ENCODE measurements at regions not wholly inside any gene's neighbourhood (a gene's known extent, or its start where the extent isn't known, plus 50 kb on each side); places are given as distances from the start of the nearest gene placed in this dataset.

DNA sequence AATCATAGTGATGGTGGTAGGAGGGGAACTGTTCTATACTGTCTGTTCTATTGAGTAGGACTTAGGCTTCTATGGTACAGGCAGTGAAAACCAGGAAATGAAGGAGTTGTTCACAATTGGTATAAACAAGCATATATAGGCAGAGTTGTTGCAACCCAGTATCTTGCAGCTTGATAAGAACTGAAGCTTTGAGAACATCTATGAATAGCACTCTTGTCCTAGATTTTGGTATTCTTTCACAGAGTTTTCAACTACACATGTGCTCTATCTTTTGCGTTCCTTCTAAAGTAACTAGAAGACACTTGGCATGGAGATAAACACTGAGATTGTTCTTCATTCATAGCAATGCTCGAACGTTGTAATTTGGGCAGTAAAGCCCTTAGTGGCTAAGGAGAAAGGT is 91.8 kb downstream of the KCNJ2 start:
- Mint-ChIP-seq H3K36me3 (ENCODE audit: low read depth) (no peaks in the 10 kb centered on the region), H3K27me3 (ENCODE audit: low read depth) (peaks cover 1% of the 10 kb centered on the region), H3K4me3 (no peak overlapping the region), H3K9me3 (peaks cover 3% of the 10 kb centered on the region), H3K27ac (no peak overlapping the region), H3K4me1 (ENCODE audit: low read depth) (no peaks in the 10 kb centered on the region)
- no peak for DNase-seq
- intact Hi-C loops (cut with micrococcal nuclease) = no loop called here
- CTCF ChIA-PET = interaction anchor here (0.6 kb wide), 1 partner anchor 359 kb away, joined by 3 read pairs; no protein-coding TSS in a partner anchor

DNA sequence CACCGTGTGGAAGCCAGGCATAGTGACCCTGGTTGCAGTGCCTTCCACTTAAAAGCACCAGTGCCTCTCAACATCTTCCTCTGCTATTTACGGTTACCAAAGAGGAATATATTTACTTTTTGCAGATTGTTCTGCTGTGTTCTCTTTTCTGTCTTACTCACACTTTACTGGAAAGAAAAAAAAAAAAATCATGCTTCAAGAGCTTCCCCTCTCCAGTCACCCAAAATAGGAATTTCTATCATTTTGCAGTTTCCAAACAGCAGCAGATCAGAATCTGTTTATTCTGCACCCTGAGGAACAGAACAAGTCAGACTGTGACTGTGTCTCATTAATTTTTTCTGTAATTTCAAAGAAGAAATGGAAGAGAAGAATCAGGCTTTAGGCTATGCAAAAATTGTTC is 96.1 kb downstream of the KCNJ2 start:
- CTCF ChIA-PET = no interaction called here
- DNase-seq = no peak
- H3K4me1 Mint-ChIP-seq (ENCODE audit: low read depth) = no peaks in the 10 kb centered on the region
- H3K27ac Mint-ChIP-seq = no peak overlapping the region
- H3K27me3 Mint-ChIP-seq (ENCODE audit: low read depth) = peaks cover 1% of the 10 kb centered on the region
- H3K36me3 Mint-ChIP-seq (ENCODE audit: low read depth) = no peaks in the 10 kb centered on the region
- peaks cover 6% of the 10 kb centered on the region for H3K9me3 Mint-ChIP-seq
- intact Hi-C loops (cut with micrococcal nuclease) = no loop called here
- no peak overlapping the region for H3K4me3 Mint-ChIP-seq

DNA sequence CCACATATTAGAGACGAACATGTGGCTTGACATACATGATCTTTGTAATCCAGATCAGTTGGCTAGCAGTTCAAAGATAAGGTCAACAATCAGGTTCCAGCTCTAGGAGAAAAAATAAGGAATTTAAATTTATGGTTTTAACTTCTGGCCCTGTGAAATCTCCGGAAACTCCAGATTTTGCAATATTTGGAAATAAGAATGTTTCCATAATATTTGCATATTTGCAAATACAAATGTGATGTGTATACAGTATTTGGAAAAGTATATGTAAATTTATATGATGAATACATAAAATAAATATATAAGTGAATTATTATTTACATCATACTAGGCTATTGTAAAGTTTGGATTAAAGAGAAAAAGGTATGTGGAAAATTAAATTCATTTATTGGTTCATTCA is 97.1 kb downstream of the KCNJ2 start:
- Mint-ChIP-seq H3K27me3 (ENCODE audit: low read depth) (peaks cover 1% of the 10 kb centered on the region), H3K27ac (no peak overlapping the region), H3K4me3 (no peak overlapping the region), H3K4me1 (ENCODE audit: low read depth) (no peaks in the 10 kb centered on the region), H3K9me3 (peaks cover 3% of the 10 kb centered on the region), H3K36me3 (ENCODE audit: low read depth) (no peaks in the 10 kb centered on the region)
- no peak for DNase-seq
- CTCF ChIA-PET = no interaction called here
- intact Hi-C loops (cut with micrococcal nuclease) = no loop called here

DNA sequence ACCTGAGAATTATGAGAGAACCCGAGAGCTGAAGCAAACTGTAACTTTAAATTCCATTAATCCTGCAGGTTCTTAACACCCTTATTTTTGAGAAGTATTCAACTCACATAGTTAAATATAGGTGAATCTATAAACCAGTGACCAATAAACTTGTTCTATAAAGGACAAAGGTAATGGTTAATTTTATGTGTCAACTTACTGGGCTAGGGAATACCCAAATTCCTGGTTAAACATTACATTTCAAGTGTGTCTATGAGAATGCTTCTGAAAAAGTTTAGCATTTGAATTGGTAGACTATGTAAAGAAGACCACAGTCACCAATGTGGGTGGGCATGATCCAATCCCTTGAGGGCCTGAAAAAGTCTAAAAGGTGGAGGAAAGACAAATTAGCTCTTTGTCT is 99.1 kb downstream of the KCNJ2 start:
- intact Hi-C loops (cut with micrococcal nuclease) = no loop called here
- Mint-ChIP-seq H3K27me3 (ENCODE audit: low read depth) (peaks cover 1% of the 10 kb centered on the region), H3K27ac (no peak overlapping the region), H3K4me3 (no peak overlapping the region), H3K4me1 (ENCODE audit: low read depth) (no peaks in the 10 kb centered on the region), H3K9me3 (peaks cover 3% of the 10 kb centered on the region), H3K36me3 (ENCODE audit: low read depth) (no peaks in the 10 kb centered on the region)
- DNase-seq = no peak
- CTCF ChIA-PET = no interaction called here

DNA sequence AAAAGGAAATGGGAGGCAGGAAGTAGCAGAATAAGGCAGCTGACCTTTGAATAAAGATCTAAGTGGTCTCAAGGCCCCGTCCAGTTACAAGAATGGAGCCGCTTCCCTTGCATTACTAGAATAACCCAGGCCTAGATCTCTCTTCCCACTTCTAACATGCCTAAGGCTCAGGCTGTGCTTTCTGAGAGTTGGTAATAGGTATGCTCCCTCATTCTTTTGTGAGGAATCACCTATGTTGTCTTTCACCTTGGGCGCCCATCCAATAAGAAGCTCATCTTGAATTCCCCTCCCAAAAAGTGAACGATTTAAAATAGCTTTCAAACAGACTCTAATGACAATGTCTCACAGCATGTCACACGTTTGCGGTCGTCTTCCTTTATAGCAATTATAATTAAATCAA is 101.2 kb downstream of the KCNJ2 start:
- no peaks in the 10 kb centered on the region for H3K27me3 Mint-ChIP-seq (ENCODE audit: low read depth)

DNA sequence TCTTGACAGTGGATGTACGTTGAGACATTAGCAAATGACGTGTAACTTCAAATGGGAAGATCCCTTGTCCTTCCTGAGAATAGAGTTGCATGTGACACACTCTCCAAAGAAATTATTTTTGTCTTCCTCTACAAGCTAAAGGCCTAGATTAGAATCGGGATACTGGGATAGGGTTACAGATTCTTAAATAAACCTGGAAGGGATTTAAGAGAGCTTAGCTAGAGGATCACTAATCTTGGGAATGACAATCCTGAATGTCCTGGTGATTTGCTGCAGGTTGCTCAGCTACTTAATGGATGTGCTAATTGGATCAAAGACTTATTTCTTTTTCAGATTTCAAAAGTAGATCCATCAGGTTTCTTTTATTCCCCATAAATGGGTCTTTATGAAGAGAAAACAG is 101.9 kb downstream of the KCNJ2 start:
- Mint-ChIP-seq H3K36me3 (ENCODE audit: low read depth) (no peaks in the 10 kb centered on the region), H3K27ac (no peak overlapping the region), H3K9me3 (peaks cover 3% of the 10 kb centered on the region), H3K27me3 (ENCODE audit: low read depth) (no peaks in the 10 kb centered on the region), H3K4me3 (no peak overlapping the region), H3K4me1 (ENCODE audit: low read depth) (no peaks in the 10 kb centered on the region)
- CTCF ChIA-PET = no interaction called here
- intact Hi-C loops (cut with micrococcal nuclease) = no loop called here
- no peak for DNase-seq

More for the DNA sequence above, 101.2 kb downstream of the KCNJ2 start:
- no peaks in the 10 kb centered on the region for H3K4me1 Mint-ChIP-seq (ENCODE audit: low read depth)
- no peak overlapping the region for H3K27ac Mint-ChIP-seq
- DNase-seq = no peak
- H3K9me3 Mint-ChIP-seq = peaks cover 3% of the 10 kb centered on the region
- H3K36me3 Mint-ChIP-seq (ENCODE audit: low read depth) = no peaks in the 10 kb centered on the region
- intact Hi-C loops (cut with micrococcal nuclease) = no loop called here
- CTCF ChIA-PET = no interaction called here
- no peak overlapping the region for H3K4me3 Mint-ChIP-seq

DNA sequence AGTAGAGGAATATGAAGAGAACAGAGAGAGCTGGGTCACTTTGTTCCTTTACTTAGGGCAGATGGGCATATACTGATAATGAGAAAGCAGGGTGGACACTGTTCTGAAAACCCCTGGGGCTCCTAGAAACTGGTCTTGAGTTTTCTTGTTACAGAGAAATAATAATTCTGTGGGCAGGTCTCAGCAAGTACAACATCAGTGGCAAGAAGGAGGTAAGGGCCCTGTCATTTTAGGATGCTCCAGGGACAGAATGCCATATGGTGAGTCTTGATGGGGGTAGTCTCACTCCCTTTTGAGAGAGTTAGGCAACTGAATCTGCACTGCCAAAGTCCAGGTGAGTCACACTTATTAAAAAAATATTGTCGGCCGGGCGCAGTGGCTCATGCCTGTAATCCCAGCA is 102.3 kb downstream of the KCNJ2 start:
- CTCF ChIA-PET = no interaction called here
- Mint-ChIP-seq H3K27me3 (ENCODE audit: low read depth) (no peaks in the 10 kb centered on the region), H3K9me3 (peaks cover 3% of the 10 kb centered on the region), H3K4me3 (no peak overlapping the region), H3K4me1 (ENCODE audit: low read depth) (no peaks in the 10 kb centered on the region), H3K36me3 (ENCODE audit: low read depth) (no peaks in the 10 kb centered on the region), H3K27ac (no peak overlapping the region)
- no peak for DNase-seq
- intact Hi-C loops (cut with micrococcal nuclease) = no loop called here

DNA sequence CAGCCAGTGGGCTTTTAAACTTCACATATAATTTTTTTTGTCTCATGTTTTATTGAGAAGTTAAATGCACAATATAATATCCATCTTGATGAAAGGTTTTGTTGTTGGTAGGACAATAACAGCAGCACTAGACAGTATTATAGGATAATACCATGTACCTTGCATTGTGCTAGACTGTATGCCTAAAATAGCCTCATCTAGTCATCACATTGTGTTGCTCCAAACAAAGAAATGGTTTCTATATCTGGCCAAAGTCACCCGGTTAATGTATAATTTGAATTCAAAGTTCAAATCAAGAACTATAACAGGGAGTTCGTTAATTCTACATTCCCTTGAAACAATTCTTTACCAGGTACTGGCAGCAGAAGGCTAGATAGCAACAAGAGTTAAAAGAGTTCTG is 104.9 kb downstream of the KCNJ2 start:
- H3K36me3 Mint-ChIP-seq (ENCODE audit: low read depth) = no peaks in the 10 kb centered on the region
- no peaks in the 10 kb centered on the region for H3K9me3 Mint-ChIP-seq
- no peaks in the 10 kb centered on the region for H3K4me1 Mint-ChIP-seq (ENCODE audit: low read depth)
- no peak overlapping the region for H3K4me3 Mint-ChIP-seq
- H3K27me3 Mint-ChIP-seq (ENCODE audit: low read depth) = no peaks in the 10 kb centered on the region
- CTCF ChIA-PET = no interaction called here
- intact Hi-C loops (cut with micrococcal nuclease) = no loop called here
- DNase-seq = no peak
- no peak overlapping the region for H3K27ac Mint-ChIP-seq

DNA sequence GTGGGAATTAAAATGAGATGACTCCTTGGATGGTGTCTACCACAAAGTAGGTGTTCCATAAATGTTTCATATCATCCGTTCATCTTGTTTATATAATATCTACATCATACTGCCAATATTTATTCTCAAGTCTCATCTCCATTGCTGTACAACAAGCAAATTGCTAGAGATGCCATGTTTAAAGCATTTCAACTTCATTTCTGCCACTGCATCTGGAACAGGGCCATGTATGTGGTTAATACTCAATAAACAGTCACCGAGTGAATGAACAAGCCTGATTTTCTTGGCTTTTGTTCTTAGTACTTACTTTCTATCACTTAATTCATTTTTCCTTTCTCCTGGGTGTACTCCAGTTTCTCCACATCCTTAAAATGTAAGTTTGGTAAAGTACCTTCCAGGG is 107.6 kb downstream of the KCNJ2 start:
- Mint-ChIP-seq H3K4me1 (ENCODE audit: low read depth) (no peaks in the 10 kb centered on the region), H3K27me3 (ENCODE audit: low read depth) (no peaks in the 10 kb centered on the region), H3K36me3 (ENCODE audit: low read depth) (no peaks in the 10 kb centered on the region), H3K9me3 (peaks cover 2% of the 10 kb centered on the region), H3K27ac (no peak overlapping the region), H3K4me3 (no peak overlapping the region)
- CTCF ChIA-PET = interaction anchor here (0.5 kb wide), 1 partner anchor 276 kb away, joined by 4 read pairs; no protein-coding TSS in a partner anchor
- no peak for DNase-seq
- intact Hi-C loops (cut with micrococcal nuclease) = no loop called here

DNA sequence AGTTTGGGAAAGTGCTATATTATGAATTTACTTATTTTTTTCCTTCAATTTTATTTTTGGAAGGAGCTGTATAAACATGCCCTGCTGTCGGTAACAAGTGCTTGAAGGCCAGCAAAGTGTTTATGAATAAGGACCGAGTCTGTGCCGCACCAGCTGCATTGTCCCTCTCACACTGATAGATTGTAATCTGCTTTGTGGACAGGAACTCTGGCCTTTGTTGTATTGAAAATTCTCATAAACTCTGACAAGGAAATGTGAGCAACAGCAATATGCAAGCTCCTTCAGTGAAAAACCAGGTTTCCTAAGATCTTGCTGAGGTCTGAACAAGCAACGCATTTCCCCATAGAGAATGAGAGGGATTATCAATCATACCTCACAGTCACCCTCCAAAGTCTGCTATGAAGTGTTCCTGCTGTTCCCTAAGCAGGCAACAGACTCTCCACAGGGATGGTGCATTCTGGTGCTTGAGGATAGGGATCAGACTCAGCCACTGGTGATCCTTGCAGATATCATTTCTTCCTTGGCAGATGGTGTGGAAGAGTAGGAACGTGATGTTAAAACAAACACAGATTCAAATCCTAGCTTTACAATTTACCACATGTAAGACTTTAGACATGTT is 109.6 kb downstream of the KCNJ2 start:
- intact Hi-C loops (cut with micrococcal nuclease) = no loop called here
- no peak overlapping the region for H3K4me3 Mint-ChIP-seq
- CTCF ChIA-PET = no interaction called here
- no peaks in the 10 kb centered on the region for H3K36me3 Mint-ChIP-seq (ENCODE audit: low read depth)
- DNase-seq = no peak
- peaks cover 2% of the 10 kb centered on the region for H3K9me3 Mint-ChIP-seq
- no peaks in the 10 kb centered on the region for H3K4me1 Mint-ChIP-seq (ENCODE audit: low read depth)
- no peak overlapping the region for H3K27ac Mint-ChIP-seq
- no peaks in the 10 kb centered on the region for H3K27me3 Mint-ChIP-seq (ENCODE audit: low read depth)

DNA sequence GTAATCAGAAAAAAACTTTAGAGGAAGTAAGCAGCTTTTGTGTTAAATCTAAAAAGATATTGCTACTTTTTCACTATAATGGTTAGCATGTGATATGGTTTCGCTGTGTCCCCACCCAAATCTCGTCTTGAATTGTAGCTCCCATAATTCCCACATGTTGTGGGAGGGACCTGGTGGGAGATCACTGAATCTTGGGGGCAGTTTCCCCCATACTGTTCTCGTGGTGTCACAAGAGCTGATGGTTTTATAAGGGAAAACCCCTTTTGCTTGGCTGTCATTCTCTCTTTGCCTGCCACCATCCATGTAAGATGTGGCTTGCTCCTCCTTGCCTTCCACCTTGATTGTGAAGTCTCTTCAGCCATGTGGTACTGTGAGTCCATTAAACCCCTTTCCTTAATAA is 117.1 kb downstream of the KCNJ2 start:
- H3K9me3 Mint-ChIP-seq = peaks cover 2% of the 10 kb centered on the region

DNA sequence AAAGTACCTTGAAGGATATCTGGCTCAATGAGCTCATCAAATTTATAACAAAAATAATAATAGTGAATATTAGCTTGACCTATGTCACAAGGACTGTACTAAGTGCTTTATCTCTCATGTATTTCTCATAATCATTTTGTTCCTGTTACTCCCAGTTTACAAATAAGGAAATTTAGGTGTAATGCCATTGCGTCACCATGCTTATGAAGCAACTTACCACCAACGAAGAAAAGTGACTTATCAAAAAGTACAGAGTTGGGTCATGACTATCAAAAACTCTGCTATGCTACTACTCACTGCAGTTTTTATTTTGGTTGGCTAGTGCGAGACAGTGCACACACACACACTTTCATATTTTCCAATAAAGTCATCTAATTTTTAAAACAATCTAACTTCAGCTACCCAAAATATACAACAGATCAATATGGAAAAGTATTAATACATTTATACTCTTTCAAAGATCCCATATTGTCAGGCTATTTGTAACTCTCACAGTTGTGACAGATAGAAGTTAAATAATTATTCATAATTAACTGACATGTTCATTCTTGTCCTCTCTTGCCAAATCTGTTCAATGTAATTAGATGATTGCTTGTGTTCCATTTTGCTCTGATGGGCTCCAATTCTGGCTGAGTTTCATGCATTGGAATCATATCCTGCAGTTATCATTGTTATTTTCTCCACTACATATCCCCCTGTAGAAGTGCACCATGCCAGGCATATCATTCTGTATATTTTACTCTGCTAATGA is 119.4 kb downstream of the KCNJ2 start:
- CTCF ChIA-PET = no interaction called here
- H3K4me1 Mint-ChIP-seq (ENCODE audit: low read depth) = no peaks in the 10 kb centered on the region
- no peak overlapping the region for H3K4me3 Mint-ChIP-seq
- H3K9me3 Mint-ChIP-seq = peaks cover 2% of the 10 kb centered on the region
- no peak overlapping the region for H3K27ac Mint-ChIP-seq
- H3K36me3 Mint-ChIP-seq (ENCODE audit: low read depth) = no peaks in the 10 kb centered on the region
- intact Hi-C loops (cut with micrococcal nuclease) = no loop called here
- no peak for DNase-seq
- peaks cover 2% of the 10 kb centered on the region for H3K27me3 Mint-ChIP-seq (ENCODE audit: low read depth)

More for the DNA sequence above, 117.1 kb downstream of the KCNJ2 start:
- no peaks in the 10 kb centered on the region for H3K4me1 Mint-ChIP-seq (ENCODE audit: low read depth)
- CTCF ChIA-PET = no interaction called here
- no peak for DNase-seq
- no peaks in the 10 kb centered on the region for H3K36me3 Mint-ChIP-seq (ENCODE audit: low read depth)
- no peak overlapping the region for H3K4me3 Mint-ChIP-seq
- H3K27me3 Mint-ChIP-seq (ENCODE audit: low read depth) = peaks cover 2% of the 10 kb centered on the region
- intact Hi-C loops (cut with micrococcal nuclease) = no loop called here
- no peak overlapping the region for H3K27ac Mint-ChIP-seq

DNA sequence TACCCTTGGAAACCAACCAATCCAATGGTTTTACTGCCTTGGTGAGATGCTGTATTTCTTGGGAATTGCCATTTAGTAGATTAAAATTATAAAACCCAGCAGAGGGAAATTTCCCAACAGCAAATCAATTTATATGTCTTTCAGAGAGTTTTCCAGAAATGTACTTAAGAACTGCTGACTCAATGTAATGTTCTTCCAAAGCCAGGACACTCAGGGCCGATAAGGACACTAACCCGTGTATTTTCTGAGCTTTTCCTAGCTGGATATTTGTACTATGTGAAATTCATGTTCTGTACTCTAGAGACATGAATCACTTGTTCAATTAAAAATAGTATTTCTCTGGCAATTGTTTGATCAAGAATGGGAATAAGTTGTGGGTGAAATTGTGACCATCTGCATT is 121.4 kb downstream of the KCNJ2 start:
- H3K4me3 Mint-ChIP-seq = no peak overlapping the region
- H3K9me3 Mint-ChIP-seq = peaks cover 2% of the 10 kb centered on the region
- DNase-seq = no peak
- intact Hi-C loops (cut with micrococcal nuclease) = no loop called here
- H3K27me3 Mint-ChIP-seq (ENCODE audit: low read depth) = peaks cover 2% of the 10 kb centered on the region
- H3K4me1 Mint-ChIP-seq (ENCODE audit: low read depth) = no peaks in the 10 kb centered on the region
- H3K27ac Mint-ChIP-seq = no peak overlapping the region
- CTCF ChIA-PET = no interaction called here
- H3K36me3 Mint-ChIP-seq (ENCODE audit: low read depth) = no peaks in the 10 kb centered on the region

Measured in activated naive CD4-positive, alpha-beta T cell treated with anti-CD3 and anti-CD28 coated beads for 36 hours (primary cell).